HEK293T (cell line): ENCODE measurements at regions not wholly inside any gene's neighbourhood (a gene's known extent, or its start where the extent isn't known, plus 50 kb on each side); places are given as distances from the start of the nearest gene placed in this dataset.

Experiments used
- CTCF ChIA-PET: fragments of 350-600 bp; formaldehyde crosslinking; extraction: SDS; loops from one replicate; lab custom pipeline; 2021; ENCODE audit warnings: antibody characterized with exemption, inconsistent platforms; lab: Yijun Ruan, JAX
- POLR2A ChIA-PET: fragments of 350-600 bp; formaldehyde crosslinking; extraction: SDS; loops from one replicate; lab custom pipeline; 2020; ENCODE audit warnings: antibody characterized with exemption, inconsistent platforms; lab: Yijun Ruan, JAX
- DNase-seq: peaks from one replicate; pipeline ENCODE4 v3.0.0; 2012; ENCODE audit warnings: mixed read lengths; ENCODE audit errors: extremely low spot score
- ARNT ChIP-seq: fragments of 450-650 bp; IDR thresholded peaks from 2 replicates; pipeline ENCODE4 v1.6.1; 2017; ENCODE audit warnings: mild to moderate bottlenecking
- BHLHE40 ChIP-seq: fragments of 450-650 bp; IDR thresholded peaks from 2 replicates; pipeline ENCODE4 v1.6.1; 2016; ENCODE audit warnings: mild to moderate bottlenecking, moderate library complexity, borderline replicate concordance
- CTBP1 ChIP-seq: fragments of 450-650 bp; IDR thresholded peaks from 2 replicates; pipeline ENCODE4 v1.6.1; 2016; ENCODE audit warnings: borderline replicate concordance
- ELF4 ChIP-seq: fragments of 450-650 bp; IDR thresholded peaks from 2 replicates; pipeline ENCODE4 v1.6.1; 2017; ENCODE audit warnings: antibody characterized with exemption
- FOXA1 ChIP-seq: fragments of 450-650 bp; IDR thresholded peaks from 2 replicates; pipeline ENCODE4 v1.6.1; 2016; ENCODE audit warnings: mild to moderate bottlenecking
- FOXK2 ChIP-seq: fragments of 450-650 bp; IDR thresholded peaks from 2 replicates; pipeline ENCODE4 v1.6.1; 2016; ENCODE audit warnings: mild to moderate bottlenecking
- FOXM1 ChIP-seq: fragments of 450-650 bp; IDR thresholded peaks from 2 replicates; pipeline ENCODE4 v1.6.1; 2017; ENCODE audit warnings: mild to moderate bottlenecking, borderline replicate concordance
- HDGF ChIP-seq: fragments of 450-650 bp; IDR thresholded peaks from 2 replicates; pipeline ENCODE4 v1.6.1; 2017; ENCODE audit warnings: antibody characterized with exemption, borderline replicate concordance
- L3MBTL2 ChIP-seq: fragments of 450-650 bp; conservative IDR thresholded peaks from 2 replicates; pipeline ENCODE4 v1.6.1; 2016; ENCODE audit warnings: mild to moderate bottlenecking
- LEF1 ChIP-seq: fragments of 450-650 bp; IDR thresholded peaks from 2 replicates; pipeline ENCODE4 v1.6.1; 2017; ENCODE audit warnings: mild to moderate bottlenecking, borderline replicate concordance
- NFRKB ChIP-seq: fragments of 450-650 bp; IDR thresholded peaks from 2 replicates; pipeline ENCODE4 v1.6.1; 2016; ENCODE audit warnings: mild to moderate bottlenecking, moderate library complexity
- PKNOX1 ChIP-seq: fragments of 450-650 bp; IDR thresholded peaks from 2 replicates; pipeline ENCODE4 v1.6.1; 2016
- SP1 ChIP-seq: fragments of 450-650 bp; IDR thresholded peaks from 2 replicates; pipeline ENCODE4 v1.6.1; 2017
- SUZ12 ChIP-seq: fragments of 450-650 bp; IDR thresholded peaks from 2 replicates; pipeline ENCODE4 v1.6.1; 2016; ENCODE audit warnings: mild to moderate bottlenecking
- TARDBP ChIP-seq: fragments of 450-650 bp; IDR thresholded peaks from 2 replicates; pipeline ENCODE4 v1.6.1; 2016
- ZNF384 ChIP-seq: fragments of 450-650 bp; IDR thresholded peaks from 2 replicates; pipeline ENCODE4 v1.6.1; 2016

DNA sequence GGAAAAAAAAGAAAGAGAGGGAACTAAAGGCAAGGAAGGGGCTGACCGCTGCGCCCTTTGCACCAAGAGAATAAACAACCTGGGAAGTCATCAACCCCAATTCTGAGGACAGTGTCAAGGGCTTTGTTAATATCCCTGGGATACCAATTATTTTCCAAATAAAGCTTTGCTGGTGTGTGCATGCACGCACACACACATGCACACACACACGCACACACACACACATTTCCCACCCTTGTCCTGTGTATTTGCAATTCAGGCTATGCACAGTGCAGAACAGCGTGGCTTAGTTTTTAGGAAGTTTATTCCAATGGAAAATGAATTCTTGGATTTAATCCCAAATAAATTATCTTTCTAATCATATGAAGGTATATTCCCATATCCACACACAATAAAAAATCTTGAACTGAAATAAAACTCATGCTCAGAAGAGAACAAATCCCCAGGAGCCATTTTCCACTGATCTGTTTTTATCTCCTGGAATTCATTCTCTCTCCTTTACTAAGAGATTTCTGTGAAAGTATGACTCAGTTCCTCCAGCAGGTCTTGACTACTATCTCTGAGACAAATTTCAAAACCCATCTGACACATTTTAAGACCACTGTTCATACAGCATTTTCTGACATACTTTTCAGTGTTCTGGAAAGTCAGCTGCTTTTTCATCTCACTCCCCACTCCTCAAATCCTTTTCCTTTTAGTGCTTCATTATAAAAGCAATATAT lies 334.4 kb upstream of the ATP2B1 start:
- ChIA-PET CTCF (interaction anchor here (0.6 kb wide), 1 partner anchor 101 kb away, joined by 5 read pairs; no protein-coding TSS in a partner anchor), POLR2A (no interaction called here)
- DNase-seq: no peak
- TF ChIP-seq NFRKB (no peak), ZNF384 (no peak), SUZ12 (no peak), TARDBP (no peak), BHLHE40 (no peak), ARNT (no peak), LEF1 (no peak), CTBP1 (no peak), ELF4 (no peak), FOXA1 (no peak), SP1 (no peak), L3MBTL2 (no peak), PKNOX1 (no peak)

GRCh38 chr12:90038289-90038688 lies 329.7 kb upstream of the ATP2B1 start:
- POLR2A ChIA-PET: no interaction called here
- CTCF ChIA-PET: no interaction called here
- no peak for DNase-seq
- TF ChIP-seq FOXM1 (no peak), PKNOX1 (no peak), TARDBP (no peak), FOXA1 (no peak), ZNF384 (no peak), NFRKB (no peak)

DNA sequence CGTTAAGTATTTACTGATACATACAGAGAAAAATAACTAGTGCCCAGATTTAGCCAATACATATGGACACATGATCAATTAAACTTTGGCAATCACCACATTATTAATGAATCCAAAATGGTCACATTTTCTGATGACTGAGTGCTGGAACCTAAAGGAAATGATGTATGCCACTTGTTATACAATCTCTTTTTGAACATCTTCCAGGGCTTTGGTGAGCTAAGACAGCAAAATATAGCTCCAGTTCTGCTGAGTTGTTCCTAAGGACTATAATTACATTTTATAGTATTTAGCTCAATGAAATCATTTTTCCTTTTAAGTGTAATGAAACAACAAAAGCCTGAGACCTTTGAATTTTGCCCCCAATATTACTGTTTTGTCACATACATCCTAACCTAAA lies 329.1 kb upstream of the ATP2B1 start:
- POLR2A ChIA-PET: no interaction called here
- no peak for DNase-seq
- CTCF ChIA-PET: no interaction called here
- no peak for TF ChIP-seq L3MBTL2
- no peak for TF ChIP-seq HDGF
- TF ChIP-seq ELF4: no peak
- TF ChIP-seq NFRKB: no peak
- TF ChIP-seq FOXA1: no peak
- no peak for TF ChIP-seq ZNF384
- no peak for TF ChIP-seq ARNT
- no peak for TF ChIP-seq SP1
- no peak for TF ChIP-seq FOXM1
- no peak for TF ChIP-seq BHLHE40

DNA sequence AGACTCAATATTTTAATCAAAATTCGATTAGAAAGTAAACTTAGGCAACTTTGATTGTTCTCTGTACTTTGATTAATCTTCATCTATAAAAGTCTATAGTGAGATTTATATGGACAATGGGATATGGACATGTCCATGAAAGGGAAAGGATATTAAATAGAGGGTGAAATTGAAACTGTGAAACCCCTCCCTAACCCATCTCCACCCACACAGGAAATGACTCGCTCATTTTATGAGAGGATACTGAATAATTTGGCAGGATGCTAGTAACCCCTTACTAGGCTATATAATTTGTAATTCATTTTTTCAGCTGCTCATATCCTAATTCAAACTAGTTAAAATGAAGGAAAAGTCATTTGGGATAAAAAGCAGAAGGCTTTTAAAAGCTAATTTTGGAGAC lies 328.0 kb upstream of the ATP2B1 start:
- TF ChIP-seq HDGF (no peak), FOXA1 (no peak), LEF1 (no peak), PKNOX1 (no peak), SUZ12 (no peak), FOXK2 (no peak), FOXM1 (no peak), ARNT (no peak), ELF4 (no peak), BHLHE40 (no peak), L3MBTL2 (no peak), ZNF384 (no peak), TARDBP (no peak), SP1 (no peak), NFRKB (no peak), CTBP1 (no peak)
- ChIA-PET POLR2A (no interaction called here), CTCF (no interaction called here)
- no peak for DNase-seq

- POLR2A ChIA-PET: no interaction called here
- no peak for DNase-seq
- TF ChIP-seq ELF4 (no peak), HDGF (no peak), NFRKB (no peak), CTBP1 (no peak), TARDBP (no peak), ARNT (no peak), SP1 (no peak), FOXA1 (no peak), FOXM1 (no peak), SUZ12 (no peak), LEF1 (no peak), L3MBTL2 (no peak), PKNOX1 (no peak), FOXK2 (no peak), BHLHE40 (no peak), ZNF384 (no peak)
- CTCF ChIA-PET: no interaction called here
Measured at GRCh38 chr12:90030726-90031125, 322.1 kb upstream of the ATP2B1 start.

- TF ChIP-seq FOXA1 (no peak), ARNT (no peak), FOXK2 (no peak), TARDBP (no peak), HDGF (no peak), BHLHE40 (no peak), NFRKB (no peak), PKNOX1 (no peak), ELF4 (no peak), SP1 (no peak), FOXM1 (no peak), ZNF384 (no peak), SUZ12 (no peak), LEF1 (no peak), L3MBTL2 (no peak), CTBP1 (no peak)
- POLR2A ChIA-PET: no interaction called here
- CTCF ChIA-PET: no interaction called here
- DNase-seq: no peak
Measured at GRCh38 chr12:90029317-90029716, 320.7 kb upstream of the ATP2B1 start.
